SK-N-DZ (cell line): ENCODE measurements at regions not wholly inside any gene's neighbourhood (a gene's known extent, or its start where the extent isn't known, plus 50 kb on each side); places are given as distances from the start of the nearest gene placed in this dataset.

Experiments used
- DNase-seq: peaks from one replicate; pipeline ENCODE4 v3.0.0-alpha.2; 2015; ENCODE audit warnings: low spot score

DNA sequence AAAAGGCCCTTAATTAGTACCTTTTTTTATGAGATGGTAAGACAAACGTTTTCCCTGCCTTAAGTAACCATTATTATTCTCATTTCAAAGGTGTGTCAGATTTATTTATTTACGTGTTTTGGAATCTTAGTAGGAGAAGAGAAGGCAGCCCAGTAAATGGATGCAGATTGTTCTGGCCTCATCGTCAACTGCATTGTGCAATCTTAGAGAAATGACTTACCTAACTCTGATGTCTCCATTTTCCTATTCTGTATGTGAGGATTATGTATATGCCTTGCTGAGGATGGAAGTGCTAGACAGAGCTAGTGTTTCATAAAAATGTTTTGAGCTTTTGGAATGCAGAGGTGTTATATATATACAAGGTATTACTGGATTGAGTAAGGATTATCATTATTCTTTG is 97.0 kb upstream of the JAG1 start:
- no peak for DNase-seq

DNA sequence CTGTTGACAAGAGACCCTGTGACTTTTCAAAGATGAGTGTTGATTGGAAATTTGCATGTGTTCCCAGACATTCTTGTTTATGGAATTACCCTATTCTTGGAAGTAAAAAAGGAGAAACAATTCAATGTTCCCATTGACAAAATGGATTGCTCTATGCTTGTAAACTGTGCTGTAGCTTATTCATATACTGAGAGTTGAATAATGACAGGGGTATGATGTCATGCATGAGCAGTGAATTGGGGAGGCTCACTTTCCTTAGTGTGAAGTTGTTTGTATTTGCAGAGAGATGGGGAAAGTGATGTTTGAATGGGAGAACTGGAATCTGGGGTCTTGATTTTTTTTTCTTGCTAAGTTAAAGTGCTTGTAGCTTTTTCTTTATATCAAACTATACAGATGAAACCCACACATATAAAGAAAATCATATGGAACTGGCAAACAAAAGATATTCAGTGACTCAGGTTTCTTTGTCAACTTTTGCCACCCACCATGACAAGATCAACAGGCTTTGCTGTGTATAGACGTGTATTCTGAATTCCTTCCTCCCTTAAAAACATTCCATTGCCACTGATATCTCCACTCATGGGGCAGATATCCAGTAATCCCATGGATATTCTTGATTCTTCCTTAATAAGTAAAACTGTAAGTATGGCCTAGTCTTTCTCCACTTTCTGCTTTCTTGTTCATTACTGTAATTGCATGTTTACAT is 97.8 kb upstream of the JAG1 start:
- DNase-seq: no peak

- no peak for DNase-seq
Observed at GRCh38 chr20:10774357-10774943, 100.7 kb upstream of the JAG1 start.

DNA sequence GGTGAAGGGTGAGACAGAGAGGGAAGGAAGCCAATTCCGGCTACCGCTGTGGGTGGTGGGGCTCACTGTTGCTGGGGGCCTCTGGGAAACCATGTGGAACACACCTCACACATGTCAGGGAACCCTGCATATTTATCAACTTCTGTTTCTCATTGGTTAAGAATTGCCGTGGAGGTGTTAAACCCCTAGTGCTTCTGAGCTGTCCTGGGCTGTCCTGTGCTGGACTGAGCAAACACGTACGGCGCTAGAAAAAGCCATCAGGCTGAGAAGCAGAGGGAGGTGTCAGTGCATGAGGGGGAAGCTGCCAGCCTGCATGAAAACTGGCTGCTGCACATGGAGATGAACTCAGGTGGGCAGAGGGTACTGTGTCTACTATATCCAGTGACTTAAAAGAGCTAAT is 103.9 kb upstream of the JAG1 start:
- no peak for DNase-seq

- no peak for DNase-seq
Observed at GRCh38 chr20:10779911-10780310, 106.1 kb upstream of the JAG1 start.

DNA sequence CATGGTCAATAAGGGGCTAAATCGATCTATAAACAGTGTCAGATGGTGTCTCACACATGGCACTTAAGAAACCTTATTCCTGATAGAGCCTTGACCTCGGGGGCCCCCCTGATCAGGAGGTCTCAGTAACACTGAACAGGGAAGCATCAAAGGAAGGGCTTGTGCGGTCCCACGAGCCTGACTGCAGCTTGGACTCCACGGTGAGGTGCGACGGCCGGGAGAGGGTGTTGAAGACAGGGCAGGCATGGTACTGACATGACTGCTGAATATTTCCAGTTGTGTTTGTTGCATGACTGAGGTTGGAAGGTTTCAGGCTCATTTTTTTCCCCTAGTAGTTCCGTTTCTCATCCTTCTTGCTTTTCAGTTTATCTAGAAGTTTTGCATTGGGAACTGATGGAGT is 107.1 kb upstream of the JAG1 start:
- DNase-seq: no peak

- no peak for DNase-seq
Observed at GRCh38 chr20:10781526-10781925, 107.7 kb upstream of the JAG1 start.

DNA sequence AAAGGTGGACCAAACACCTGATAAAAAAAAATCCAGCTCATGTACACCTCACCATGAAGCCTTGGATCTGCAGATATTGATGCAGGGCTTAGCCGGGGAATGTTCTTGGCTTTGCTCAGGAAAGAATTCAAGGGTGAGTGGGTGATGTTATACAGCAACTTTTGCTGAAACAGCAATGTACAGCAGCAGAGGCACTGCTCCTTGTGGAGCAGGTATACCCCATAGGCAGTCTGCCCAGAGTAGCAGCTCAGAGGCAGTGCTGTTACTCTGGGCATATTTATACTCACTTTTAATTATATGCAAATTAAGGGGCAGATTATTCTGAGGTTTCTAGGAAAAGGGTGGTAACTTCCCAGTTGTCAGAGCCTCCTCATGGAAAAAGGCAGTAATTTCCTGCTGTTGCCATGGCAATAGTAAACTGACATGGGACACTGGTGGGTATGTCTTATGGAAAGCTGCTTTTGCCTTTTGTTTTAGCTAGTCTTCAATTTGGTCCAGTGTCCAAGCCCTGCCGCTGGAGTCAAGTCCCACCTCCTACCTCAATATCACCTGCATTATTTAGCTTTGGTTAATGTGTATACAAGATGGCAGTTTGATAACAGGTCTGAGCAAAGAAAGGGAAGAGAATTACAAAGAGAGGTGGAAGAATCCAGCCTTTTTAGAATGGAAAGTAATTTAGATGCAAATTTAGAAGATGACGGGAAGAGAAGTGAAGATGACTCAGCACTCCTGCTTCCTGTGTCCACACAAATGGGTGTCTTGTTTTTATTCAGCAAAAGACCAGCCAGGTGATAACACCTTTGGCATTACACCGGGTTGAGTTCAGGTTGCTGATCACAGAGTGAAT is 110.1 kb upstream of the JAG1 start:
- DNase-seq: no peak

GRCh38 chr20:10784554-10785183 is 110.9 kb upstream of the JAG1 start:
- DNase-seq: no peak

DNA sequence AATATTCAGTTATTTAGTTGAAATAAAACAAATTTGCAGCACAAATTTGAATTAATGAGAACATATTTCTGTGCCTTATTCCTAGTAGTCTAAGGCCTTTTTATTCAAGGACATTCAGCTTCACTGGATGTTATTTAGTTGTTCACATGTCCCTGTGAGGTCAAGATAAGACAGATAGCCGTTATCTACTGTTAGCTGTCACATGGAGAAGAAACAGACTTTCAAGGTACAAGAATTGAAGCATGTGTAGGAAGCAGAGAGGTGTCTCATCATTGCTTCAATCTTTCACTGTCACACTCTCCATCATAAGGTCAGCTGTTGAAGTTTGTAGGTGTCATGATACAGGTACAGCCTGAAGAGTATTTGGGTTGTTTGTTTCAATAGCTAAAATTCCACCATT is 112.9 kb upstream of the JAG1 start:
- DNase-seq: peak; percentile 90

- no peak for DNase-seq
Observed at GRCh38 chr20:10788055-10788454, 114.3 kb upstream of the JAG1 start.

- no peak for DNase-seq
Observed at GRCh38 chr20:10788877-10789276, 115.1 kb upstream of the JAG1 start.

DNA sequence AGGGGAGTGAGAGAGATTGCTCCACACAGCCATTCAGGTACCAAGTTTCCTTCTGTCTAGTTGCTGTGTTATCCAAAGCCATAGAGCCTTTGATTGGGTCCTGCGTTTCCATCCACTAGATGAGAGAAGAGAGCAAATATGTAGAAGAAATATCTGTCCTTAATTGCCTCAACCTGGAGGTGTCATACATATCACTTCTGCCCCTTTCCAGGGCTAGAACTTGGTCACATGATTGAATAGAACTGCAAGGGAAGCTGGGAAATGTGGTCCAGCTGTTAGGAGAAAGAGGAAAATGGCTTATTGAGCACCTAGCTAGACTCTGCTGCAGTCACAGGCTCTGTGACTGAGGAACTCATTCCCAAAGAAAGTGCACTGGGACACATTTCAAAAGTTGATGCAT is 115.6 kb upstream of the JAG1 start:
- no peak for DNase-seq

- no peak for DNase-seq
Observed at GRCh38 chr20:10790013-10790412, 116.2 kb upstream of the JAG1 start.

DNA sequence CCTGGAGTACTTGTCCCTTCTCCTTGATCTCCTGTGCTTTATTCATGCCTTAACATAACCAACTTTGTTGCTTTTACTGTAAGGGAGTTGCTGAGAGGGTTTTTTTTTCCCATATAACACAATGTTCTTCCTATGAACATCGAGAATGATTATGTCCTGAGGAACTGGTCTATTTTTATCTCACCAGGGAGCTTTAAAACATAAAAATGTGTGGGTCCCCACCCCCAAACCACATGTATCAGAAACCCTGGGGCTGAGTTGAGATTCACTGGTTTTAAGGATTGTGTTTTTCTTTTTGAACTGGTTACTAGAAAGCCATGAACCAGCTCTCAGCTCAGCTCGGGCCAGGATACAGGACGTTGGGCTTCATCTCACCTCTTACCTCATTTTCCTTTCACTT is 118.5 kb upstream of the JAG1 start:
- no peak for DNase-seq

DNA sequence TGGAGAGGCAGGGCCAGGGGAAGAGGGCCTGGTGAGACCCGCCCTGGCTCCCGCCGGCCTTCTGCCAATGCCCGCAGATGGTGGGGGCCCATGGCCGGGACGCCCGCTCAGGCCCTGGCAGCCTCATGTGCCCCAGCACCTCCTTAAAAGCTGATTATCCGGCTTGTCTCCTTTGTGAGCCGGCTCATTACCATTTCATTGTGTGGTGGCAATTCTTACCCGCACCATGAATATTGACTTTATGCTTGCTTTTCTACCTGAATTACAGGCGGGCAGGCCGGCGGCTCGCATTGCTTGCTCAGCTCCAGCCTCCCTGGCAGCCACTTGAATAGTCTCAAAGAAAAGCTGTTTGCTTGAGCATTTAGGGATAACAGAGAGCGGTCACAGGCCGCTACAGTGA is 120.0 kb upstream of the JAG1 start:
- DNase-seq: no peak

DNA sequence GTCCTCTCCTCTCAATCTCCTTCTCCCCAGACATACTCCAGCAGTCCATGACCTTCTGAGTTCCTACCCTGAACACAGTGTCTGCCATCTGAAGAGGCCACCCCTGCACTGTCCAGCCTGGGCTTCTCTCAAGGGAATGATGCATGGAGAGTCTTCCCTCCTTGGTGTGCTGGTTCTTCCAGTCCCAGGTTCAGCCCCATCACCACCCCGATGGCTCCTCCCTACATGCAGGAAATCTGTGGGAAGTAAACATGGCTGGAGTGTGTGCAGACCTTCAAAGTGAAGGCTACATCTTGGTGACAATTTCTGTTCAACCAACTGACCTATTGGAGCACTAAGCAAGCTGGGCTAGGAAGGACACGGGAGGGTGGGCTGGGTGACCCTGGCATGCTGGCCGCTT is 121.0 kb upstream of the JAG1 start:
- DNase-seq: no peak

DNA sequence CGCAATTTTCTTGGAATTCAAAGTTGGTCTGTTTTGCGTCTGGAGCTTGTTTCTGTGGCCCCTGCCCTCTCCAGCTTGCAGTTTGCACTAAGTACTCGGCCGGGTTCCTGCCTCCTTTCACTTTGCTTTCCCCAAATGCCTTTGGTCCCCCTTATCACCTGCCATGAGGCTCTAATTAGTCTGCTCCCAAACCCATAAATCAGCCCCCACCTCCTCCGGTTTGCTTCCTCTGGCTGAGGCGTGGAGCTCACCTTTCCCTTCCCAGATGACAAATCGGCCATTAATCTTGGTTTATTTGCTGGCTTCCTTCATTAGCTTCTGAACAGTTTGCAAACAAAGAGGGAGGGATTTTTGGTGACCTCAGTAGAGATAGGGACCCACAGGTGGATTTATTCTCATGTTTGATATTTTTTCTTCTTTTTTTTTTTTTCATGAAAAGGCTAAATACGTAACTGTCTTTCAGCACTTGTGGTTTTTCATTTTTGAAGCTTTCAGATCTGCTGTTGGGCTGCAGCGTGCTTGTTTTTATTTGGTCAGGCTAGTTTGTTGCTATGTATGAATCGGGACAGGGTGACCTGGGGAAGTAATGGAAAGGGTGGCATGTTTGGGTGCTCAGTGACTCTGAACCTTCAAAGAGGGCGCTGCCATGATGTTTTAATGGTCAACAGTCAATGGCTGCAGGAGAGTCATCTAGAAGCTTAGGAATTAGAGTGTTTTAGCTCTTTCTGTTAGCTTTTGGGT is 121.7 kb upstream of the JAG1 start:
- peak; percentile 45 for DNase-seq

DNA sequence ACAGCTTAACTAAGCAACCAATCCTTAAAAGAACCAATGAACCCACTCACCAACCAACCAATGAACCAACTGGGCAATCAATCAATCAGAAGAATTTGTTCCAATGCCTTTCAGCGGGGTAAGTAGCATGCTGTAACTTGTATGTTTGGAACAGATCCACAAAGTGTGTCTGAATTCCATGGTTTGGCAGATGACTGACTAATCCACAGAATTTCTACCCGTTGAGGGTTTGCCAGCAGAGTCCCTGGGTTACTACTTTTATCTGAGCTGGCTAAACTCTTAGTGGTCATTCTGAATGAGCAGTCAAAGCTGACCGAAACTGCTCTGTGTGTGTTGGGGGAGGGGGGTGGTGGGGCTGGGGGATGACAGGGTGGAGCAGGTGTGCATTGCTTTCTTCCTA is 125.0 kb upstream of the JAG1 start:
- no peak for DNase-seq

GRCh38 chr20:10799735-10800134 is 125.9 kb upstream of the JAG1 start:
- DNase-seq: no peak

GRCh38 chr20:10800288-10800687 is 126.5 kb upstream of the JAG1 start:
- no peak for DNase-seq

DNA sequence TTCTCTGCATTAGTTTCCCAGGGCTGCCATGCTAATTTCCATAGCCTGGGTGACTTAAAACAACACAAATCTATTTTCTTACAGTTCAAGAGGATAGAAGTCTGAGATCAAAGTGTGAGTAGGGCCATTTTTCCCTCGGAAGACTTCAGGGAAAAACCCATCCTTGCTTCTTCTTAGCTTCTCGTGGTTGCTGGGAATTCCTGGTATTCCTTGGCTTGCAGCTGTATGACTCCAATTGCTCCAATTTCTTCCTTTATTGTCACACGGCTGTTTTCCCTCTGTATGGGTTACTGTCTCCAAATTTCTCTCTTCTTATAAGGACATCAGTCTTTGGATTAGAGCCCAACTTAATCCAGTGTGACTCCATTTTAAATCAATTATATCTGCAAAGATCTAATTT is 128.4 kb upstream of the JAG1 start:
- DNase-seq: no peak
